A549 (cell line): ENCODE measurements at regions not wholly inside any gene's neighbourhood (a gene's known extent, or its start where the extent isn't known, plus 50 kb on each side); places are given as distances from the start of the nearest gene placed in this dataset.

Source experiments
- CTCF ChIP-seq: fragments of >200 bp; sonication (Bioruptor Twin); formaldehyde crosslinking; IDR thresholded peaks from 3 replicates; pipeline ENCODE4 v1.5.1; 2016
- ESRRA ChIP-seq: fragments of 150-350 bp; IDR thresholded peaks from 2 replicates; pipeline ENCODE4 v1.6.1; 2014; ENCODE audit warnings: mild to moderate bottlenecking, low read length, borderline replicate concordance

DNA sequence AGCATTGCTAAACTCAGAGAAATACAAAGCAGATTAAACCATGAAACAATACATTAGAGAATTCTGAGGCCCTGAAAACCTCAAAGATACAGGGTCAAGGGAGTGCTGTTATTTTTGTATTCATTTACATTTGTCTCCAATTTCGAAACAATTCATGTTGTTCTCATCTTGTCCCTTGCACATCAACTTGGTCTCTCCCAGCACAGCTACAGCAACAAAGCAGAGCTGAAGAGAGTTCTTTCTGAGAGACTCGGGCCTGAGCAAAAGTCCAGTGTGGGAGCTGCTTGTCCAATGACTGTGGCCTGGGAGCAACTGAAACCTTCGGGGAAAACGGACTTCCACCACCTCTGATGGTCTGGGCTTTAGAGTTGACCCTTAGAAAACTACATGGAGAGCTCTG, 79.4 kb upstream of the CDKN3 start:
- TF ChIP-seq CTCF (no peak), ESRRA (no peak)
